H1 (cell line): ENCODE measurements at regions not wholly inside any gene's neighbourhood (a gene's known extent, or its start where the extent isn't known, plus 50 kb on each side); places are given as distances from the start of the nearest gene placed in this dataset.

Source experiments
- CHD1 ChIP-seq: IDR thresholded peaks from 2 replicates; pipeline ENCODE4 v1.6.1; 2012; ENCODE audit warnings: low read depth, low read length, improper control_type of control experiment
- MAFK ChIP-seq: IDR thresholded peaks from 2 replicates; pipeline ENCODE4 v1.6.1; 2012; ENCODE audit warnings: low read depth, mild to moderate bottlenecking, improper control_type of control experiment, low read length
- POLR2A ChIP-seq, 2 experiments: IDR thresholded peaks; 1 replicate in 1 of 2; 2 replicates in 1 of 2; pipeline ENCODE4 v1.6.1; 2011; ENCODE audit warnings: low read depth in 2 of 2, low read length in 2 of 2, mild to moderate bottlenecking in 2 of 2; ENCODE audit errors: control extremely low read depth in 1 of 2

DNA sequence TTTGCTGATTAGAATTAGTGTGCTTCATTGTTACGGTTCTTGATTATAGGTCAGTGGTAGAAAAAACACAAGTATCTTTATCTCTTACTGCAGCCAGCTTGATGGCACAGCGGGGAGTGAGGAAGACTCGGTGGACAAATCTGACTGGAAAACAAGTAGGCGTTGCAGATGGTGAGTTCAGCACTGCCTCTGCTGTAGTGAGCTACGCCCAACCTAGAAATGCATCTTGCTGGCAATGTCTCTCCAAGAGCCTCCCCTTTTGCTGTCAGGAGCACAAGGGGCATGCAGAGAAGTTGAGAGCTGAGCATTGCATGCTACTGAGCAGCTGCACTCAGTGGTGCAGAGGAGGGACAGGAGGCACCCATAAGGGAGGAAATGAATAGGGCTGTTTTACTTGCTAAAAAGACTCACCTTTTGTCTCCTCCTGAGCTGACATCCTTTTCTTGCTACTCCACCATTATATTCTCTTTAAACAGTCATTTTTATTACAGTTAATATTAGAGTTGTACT lies 977.3 kb upstream of the ACVR2A start (continued):
- TF ChIP-seq MAFK (no peak), POLR2A (IDR thresholded peaks at IDR 0.05; ENCODE audit: control extremely low read depth in 1 of 2, low read depth in 2 of 2, low read length in 2 of 2) (no peak), CHD1 (no peak)
